22Rv1 (cell line): ENCODE measurements at regions not wholly inside any gene's neighbourhood (a gene's known extent, or its start where the extent isn't known, plus 50 kb on each side); places are given as distances from the start of the nearest gene placed in this dataset.

Experiments used
- CTCF ChIP-seq: fragments of 450-650 bp; IDR thresholded peaks from 2 replicates; pipeline ENCODE4 v1.5.1; 2017; ENCODE audit warnings: mild to moderate bottlenecking
- ZFX ChIP-seq: fragments of 450-650 bp; IDR thresholded peaks from 2 replicates; pipeline ENCODE4 v1.6.1; 2017; ENCODE audit warnings: antibody characterized with exemption, borderline replicate concordance

DNA sequence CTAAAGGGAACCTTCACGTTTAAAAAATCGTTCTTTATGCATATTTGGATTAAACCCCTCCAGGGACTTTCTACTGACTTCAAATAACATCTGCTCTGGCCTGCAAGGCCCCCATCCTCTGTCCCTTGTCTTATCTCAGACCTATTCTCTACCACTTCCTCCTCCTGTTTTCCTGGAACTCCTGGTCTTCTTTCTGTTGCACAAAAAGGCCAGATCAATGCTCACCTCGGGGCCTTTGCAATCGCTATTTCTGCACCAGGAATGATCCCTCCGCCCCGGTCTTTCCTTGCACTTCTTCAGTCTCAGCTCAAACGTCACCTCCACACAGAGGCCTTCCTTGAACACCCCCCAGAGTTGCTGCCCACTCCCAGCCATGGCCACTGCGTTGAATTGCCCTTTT, 57.6 kb upstream of the BEGAIN start:
- TF ChIP-seq CTCF (no peak), ZFX (no peak)
